ENCODE measurements at regions not wholly inside any gene's neighbourhood (a gene's known extent, or its start where the extent isn't known, plus 50 kb on each side); places are given as distances from the start of the nearest gene placed in this dataset.

GRCh38 chr21:26281506-26281905, 110.9 kb upstream of the APP start:
- H3K36me3 Mint-ChIP-seq (ENCODE audit: insufficient read depth): no peaks in the 10 kb centered on the region
- H3K9me3 Mint-ChIP-seq (ENCODE audit: low read depth): peaks cover 2% of the 10 kb centered on the region
- no peak for TF ChIP-seq CTCF (IDR thresholded peaks at IDR 0.05; ENCODE audit: unreplicated experiment)
- no peak overlapping the region for H3K27ac Mint-ChIP-seq
- no peak overlapping the region for H3K4me3 Mint-ChIP-seq (ENCODE audit: low read depth)
- DNase-seq (ENCODE audit: low spot score, unreplicated experiment): no peak
- peaks cover 4% of the 10 kb centered on the region for H3K27me3 Mint-ChIP-seq
- H3K4me1 Mint-ChIP-seq (ENCODE audit: low read depth): peaks cover 3% of the 10 kb centered on the region

DNA sequence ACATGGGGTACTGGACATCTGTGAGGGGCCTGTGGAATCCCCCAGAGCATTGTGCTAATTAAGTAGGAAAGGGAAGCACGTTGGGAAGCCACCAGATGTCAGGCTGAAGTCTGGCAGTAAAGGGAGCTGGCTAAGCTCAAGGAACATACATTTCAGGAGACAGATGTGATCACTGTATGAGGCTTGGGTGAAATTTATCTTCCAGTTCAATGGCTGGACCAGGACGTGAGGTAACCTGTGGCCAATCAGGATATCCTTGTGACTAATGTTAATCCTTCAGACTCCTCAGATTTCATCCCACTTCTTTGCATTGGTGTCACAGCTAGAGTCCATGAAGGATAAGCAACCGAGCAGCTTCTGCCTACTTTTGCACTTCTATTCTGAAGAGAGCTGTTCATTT, 110.2 kb upstream of the APP start:
- no peak overlapping the region for H3K4me3 Mint-ChIP-seq (ENCODE audit: low read depth)
- DNase-seq (ENCODE audit: low spot score, unreplicated experiment): no peak
- H3K4me1 Mint-ChIP-seq (ENCODE audit: low read depth): peaks cover 3% of the 10 kb centered on the region
- no peaks in the 10 kb centered on the region for H3K36me3 Mint-ChIP-seq (ENCODE audit: insufficient read depth)
- H3K27ac Mint-ChIP-seq: no peak overlapping the region
- peaks cover 6% of the 10 kb centered on the region for H3K9me3 Mint-ChIP-seq (ENCODE audit: low read depth)
- H3K27me3 Mint-ChIP-seq: peaks cover 4% of the 10 kb centered on the region
- TF ChIP-seq CTCF (IDR thresholded peaks at IDR 0.05; ENCODE audit: unreplicated experiment): no peak

DNA sequence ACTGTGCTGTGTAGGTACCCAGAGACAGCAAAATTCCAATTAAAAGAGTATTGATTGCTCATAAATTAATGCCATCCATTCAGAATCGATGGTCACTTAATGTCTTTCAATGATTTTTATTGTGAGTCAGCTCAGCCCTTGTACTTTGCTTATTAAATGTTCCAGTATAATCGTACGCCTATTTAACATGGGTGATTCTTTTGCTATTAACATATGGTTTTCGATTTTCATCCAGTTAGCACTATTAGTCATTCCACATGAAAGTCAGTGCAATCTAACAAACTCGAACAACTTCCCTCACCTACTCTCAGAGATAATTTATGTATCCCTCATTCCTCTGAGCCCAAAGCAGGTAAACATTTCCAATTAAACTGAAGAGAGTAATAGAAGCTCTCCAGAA, 109.6 kb upstream of the APP start:
- peaks cover 4% of the 10 kb centered on the region for H3K27me3 Mint-ChIP-seq
- H3K9me3 Mint-ChIP-seq (ENCODE audit: low read depth): peaks cover 12% of the 10 kb centered on the region
- H3K4me3 Mint-ChIP-seq (ENCODE audit: low read depth): no peak overlapping the region
- no peaks in the 10 kb centered on the region for H3K36me3 Mint-ChIP-seq (ENCODE audit: insufficient read depth)
- no peak for DNase-seq (ENCODE audit: low spot score, unreplicated experiment)
- H3K27ac Mint-ChIP-seq: no peak overlapping the region
- peaks cover 3% of the 10 kb centered on the region for H3K4me1 Mint-ChIP-seq (ENCODE audit: low read depth)
- TF ChIP-seq CTCF (IDR thresholded peaks at IDR 0.05; ENCODE audit: unreplicated experiment): no peak

DNA sequence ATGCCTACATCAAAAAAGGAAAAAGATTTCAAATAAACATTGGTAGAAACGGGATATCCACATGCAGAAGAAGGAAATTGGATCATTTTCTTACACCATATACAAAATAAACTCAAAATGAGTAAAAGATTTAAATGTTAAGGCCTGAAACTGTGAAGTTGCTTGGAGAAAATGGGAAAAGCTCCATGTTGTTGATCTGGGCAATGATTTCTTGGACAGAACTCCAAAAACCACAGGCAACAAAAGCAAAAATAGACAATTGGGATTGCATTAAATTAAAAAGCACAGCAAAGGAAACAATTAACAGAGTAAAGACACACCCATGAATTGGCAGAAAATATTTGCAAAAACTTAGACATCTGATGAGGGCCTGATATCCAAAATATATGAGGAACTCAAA, 105.2 kb upstream of the APP start:
- no peaks in the 10 kb centered on the region for H3K4me1 Mint-ChIP-seq (ENCODE audit: low read depth)
- H3K27me3 Mint-ChIP-seq: no peaks in the 10 kb centered on the region
- no peak for DNase-seq (ENCODE audit: low spot score, unreplicated experiment)
- no peak for TF ChIP-seq CTCF (IDR thresholded peaks at IDR 0.05; ENCODE audit: unreplicated experiment)
- H3K36me3 Mint-ChIP-seq (ENCODE audit: insufficient read depth): peaks cover 3% of the 10 kb centered on the region
- no peak overlapping the region for H3K4me3 Mint-ChIP-seq (ENCODE audit: low read depth)
- H3K27ac Mint-ChIP-seq: no peak overlapping the region
- peaks cover 38% of the 10 kb centered on the region for H3K9me3 Mint-ChIP-seq (ENCODE audit: low read depth)

DNA sequence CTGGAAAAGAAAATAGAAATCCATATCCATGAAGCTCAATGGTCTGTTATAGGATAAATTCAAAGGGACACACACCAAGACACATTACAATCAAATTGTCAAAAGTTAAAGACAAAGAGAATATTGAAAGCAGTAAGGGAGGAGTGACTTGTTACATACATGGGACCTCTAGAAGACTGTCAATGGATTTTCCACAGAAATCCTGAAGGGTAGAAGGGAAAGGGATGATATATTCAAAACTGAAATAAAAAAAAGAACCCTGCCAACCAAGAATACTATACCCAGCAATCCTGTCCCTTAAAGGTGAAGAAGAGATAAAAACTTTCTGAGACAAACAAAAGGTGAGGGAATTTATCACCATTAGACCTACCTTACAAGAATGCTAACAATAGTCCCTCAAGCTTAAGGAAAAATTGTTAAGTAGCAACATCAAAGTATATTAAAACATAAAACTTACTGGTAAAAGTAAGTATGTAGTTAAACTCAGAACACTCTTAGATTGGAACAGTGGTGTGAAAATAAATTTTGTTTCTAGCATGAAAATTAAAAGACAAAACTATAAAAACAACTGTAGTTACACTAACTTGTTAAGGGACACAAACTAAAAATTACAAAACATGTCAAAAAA, 103.2 kb upstream of the APP start:
- Mint-ChIP-seq H3K4me3 (ENCODE audit: low read depth) (no peak overlapping the region), H3K9me3 (ENCODE audit: low read depth) (peaks cover 38% of the 10 kb centered on the region), H3K27me3 (no peaks in the 10 kb centered on the region), H3K36me3 (ENCODE audit: insufficient read depth) (peaks cover 3% of the 10 kb centered on the region), H3K4me1 (ENCODE audit: low read depth) (no peaks in the 10 kb centered on the region), H3K27ac (no peak overlapping the region)
- no peak for DNase-seq (ENCODE audit: low spot score, unreplicated experiment)
- TF ChIP-seq CTCF (IDR thresholded peaks at IDR 0.05; ENCODE audit: unreplicated experiment): no peak
